SK-N-SH (cell line): ENCODE measurements at regions not wholly inside any gene's neighbourhood (a gene's known extent, or its start where the extent isn't known, plus 50 kb on each side); places are given as distances from the start of the nearest gene placed in this dataset.
"Not testable (repeated sequence)": the region's sequence is repeated elsewhere in the genome, so short reads cannot be mapped to it uniquely, and the experiment has no call there.

Source experiments
- CTCF ChIA-PET: fragments of 300-600, 350-600 bp; formaldehyde crosslinking; extraction: SDS; loops from one replicate; lab custom pipeline; 2021; lab: Yijun Ruan, JAX
- POLR2A ChIA-PET: fragments of 350-600 bp; sonication (Branson Sonifier 250); formaldehyde crosslinking; extraction: SDS; loops from one replicate; lab custom pipeline; 2020; ENCODE audit warnings: antibody characterized with exemption, inconsistent platforms; lab: Yijun Ruan, JAX
- DNase-seq: peaks from one replicate; pipeline ENCODE4 v3.0.0; 2012
- H2AFZ ChIP-seq: fragments of 200-600 bp; sonication (generic); 2 replicates; pipeline ENCODE4 v1.8.1; 2016; ENCODE audit warnings: antibody characterized with exemption, mild to moderate bottlenecking, low read depth
- H3F3A ChIP-seq: fragments of 200-600 bp; sonication (generic); replicated peaks from 2 replicates; pipeline ENCODE3; 2016; ENCODE audit warnings: antibody characterized with exemption, mild to moderate bottlenecking; ENCODE audit not compliant: insufficient read depth
- H3K27ac ChIP-seq, 2 experiments: fragments of 200-500 bp in 1 of 2; fragments of 200-600 bp in 1 of 2; sonication (Bioruptor generic) in 1 of 2; sonication (generic), shearing (Covaris generic) in 1 of 2; 2 replicates each; pipeline versions ENCODE4 v1.5.1 to v1.6.1; 2014 to 2016; ENCODE audit warnings: low read depth in 2 of 2, inconsistent platforms in 1 of 2, low read length in 1 of 2, mild to moderate bottlenecking in 1 of 2, mixed read lengths in 1 of 2
- H3K27me3 ChIP-seq: fragments of 200-600 bp; sonication (generic), shearing (Covaris generic); 2 replicates; pipeline ENCODE4 v1.6.1; 2016; ENCODE audit warnings: mixed run types; ENCODE audit not compliant: insufficient read depth
- H3K36me3 ChIP-seq, 2 experiments: fragments of 200-500 bp in 1 of 2; fragments of 200-600 bp in 1 of 2; sonication (Bioruptor generic) in 1 of 2; sonication (generic) in 1 of 2; replicated peaks in 1 of 2; 2 replicates each; pipeline versions ENCODE3 to v1.5.1; 2014 to 2016; ENCODE audit warnings: low read length in 1 of 2, mild to moderate bottlenecking in 1 of 2; ENCODE audit not compliant: insufficient read depth in 2 of 2, control insufficient read depth in 1 of 2
- H3K4me1 ChIP-seq, 2 experiments: fragments of 200-500 bp in 1 of 2; fragments of 200-600 bp in 1 of 2; sonication (Bioruptor generic) in 1 of 2; sonication (generic), shearing (Covaris generic) in 1 of 2; 2 replicates each; pipeline versions ENCODE4 v1.5.1 to v1.6.1; 2014 to 2016; ENCODE audit warnings: low read depth in 1 of 2, low read length in 1 of 2, mixed run types in 1 of 2; ENCODE audit not compliant: insufficient read depth in 2 of 2, control insufficient read depth in 1 of 2
- H3K4me2 ChIP-seq: fragments of 200-600 bp; sonication (generic), shearing (Covaris generic); 2 replicates; pipeline ENCODE4 v1.6.1; 2017; ENCODE audit warnings: mixed run types
- H3K4me3 ChIP-seq, 2 experiments: fragments of 200-500 bp in 1 of 2; fragments of 200-600 bp in 1 of 2; sonication (Bioruptor generic) in 1 of 2; sonication (generic), shearing (Covaris generic) in 1 of 2; 2 replicates each; pipeline versions ENCODE4 v1.5.1 to v1.8.1; 2014 to 2016; ENCODE audit warnings: low read depth in 2 of 2, inconsistent platforms in 1 of 2, low read length in 1 of 2, mild to moderate bottlenecking in 1 of 2, mixed read lengths in 1 of 2, moderate library complexity in 1 of 2
- H3K79me2 ChIP-seq: fragments of 200-600 bp; sonication (generic); 2 replicates; pipeline ENCODE4 v1.8.1; 2017; ENCODE audit warnings: mild to moderate bottlenecking; ENCODE audit not compliant: insufficient read depth
- H3K9ac ChIP-seq: fragments of 200-600 bp; sonication (generic); 2 replicates; pipeline ENCODE4 v1.6.1; 2017; ENCODE audit warnings: mixed run types
- H3K9me2 ChIP-seq: fragments of 200-600 bp; sonication (generic); 2 replicates; pipeline ENCODE4 v1.6.1; 2017; ENCODE audit warnings: mixed run types
- H3K9me3 ChIP-seq: fragments of 200-600 bp; sonication (generic); 2 replicates; pipeline ENCODE4 v1.6.1; 2017; ENCODE audit warnings: mixed run types, mild to moderate bottlenecking, moderate library complexity
- H4K20me1 ChIP-seq: fragments of 200-600 bp; sonication (generic); 2 replicates; pipeline ENCODE4 v1.6.1; 2017; ENCODE audit warnings: mild to moderate bottlenecking, mixed run types; ENCODE audit not compliant: insufficient read depth
- CHD2 ChIP-seq: fragments of 150-350 bp; IDR thresholded peaks from 2 replicates; pipeline ENCODE4 v1.6.1; 2018; ENCODE audit warnings: low read length; ENCODE audit not compliant: partially characterized antibody
- EZH2phosphoT487 ChIP-seq: fragments of 200-600 bp; sonication (generic); IDR thresholded peaks from 2 replicates; pipeline ENCODE4 v1.6.1; 2017; ENCODE audit warnings: low read depth, mixed run types, mild to moderate bottlenecking, antibody characterized with exemption, moderate library complexity, borderline replicate concordance
- FOSL2 ChIP-seq: IDR thresholded peaks from 2 replicates; pipeline ENCODE4 v1.4.0; 2012; ENCODE audit warnings: low read depth, mild to moderate bottlenecking, moderate library complexity, borderline replicate concordance
- FOXJ3 ChIP-seq: sonication (generic); formaldehyde crosslinking; IDR thresholded peaks from 2 replicates; pipeline ENCODE4 v1.5.1; 2020; ENCODE audit warnings: mild to moderate bottlenecking, missing genetic modification reagents
- JUND ChIP-seq: IDR thresholded peaks from 2 replicates; pipeline ENCODE4 v1.4.0; 2012
- NFIC ChIP-seq: IDR thresholded peaks from 2 replicates; pipeline ENCODE4 v1.4.0; 2012; ENCODE audit warnings: borderline replicate concordance
- POLR2AphosphoS5 ChIP-seq: IDR thresholded peaks from 2 replicates; pipeline ENCODE4 v1.6.1; 2012; ENCODE audit warnings: low read depth, low read length
- RCOR1 ChIP-seq: fragments of 150-350 bp; IDR thresholded peaks from 2 replicates; pipeline ENCODE4 v1.6.1; 2017; ENCODE audit warnings: antibody characterized with exemption, low read length
- RFX5 ChIP-seq: IDR thresholded peaks from 2 replicates; pipeline ENCODE4 v1.6.1; 2012; ENCODE audit warnings: mild to moderate bottlenecking, improper control_type of control experiment, low read length
- TCF12 ChIP-seq: IDR thresholded peaks from 2 replicates; pipeline ENCODE4 v1.4.0; 2012
- TEAD4 ChIP-seq: IDR thresholded peaks from 2 replicates; pipeline ENCODE4 v1.4.0; 2012; ENCODE audit warnings: mild to moderate bottlenecking, borderline replicate concordance; ENCODE audit not compliant: insufficient read depth
- WGBS: methylation state at CpG from one replicate; pipeline ENCODE4 v1.1.6; 2017; ENCODE audit warnings: low lambda C conversion rate; 5-methylcytosine and 5-hydroxymethylcytosine counted together
- TF ChIP-seq, protein P1 (sequence below): IDR thresholded peaks from 2 replicates; pipeline ENCODE4; 2012

DNA sequence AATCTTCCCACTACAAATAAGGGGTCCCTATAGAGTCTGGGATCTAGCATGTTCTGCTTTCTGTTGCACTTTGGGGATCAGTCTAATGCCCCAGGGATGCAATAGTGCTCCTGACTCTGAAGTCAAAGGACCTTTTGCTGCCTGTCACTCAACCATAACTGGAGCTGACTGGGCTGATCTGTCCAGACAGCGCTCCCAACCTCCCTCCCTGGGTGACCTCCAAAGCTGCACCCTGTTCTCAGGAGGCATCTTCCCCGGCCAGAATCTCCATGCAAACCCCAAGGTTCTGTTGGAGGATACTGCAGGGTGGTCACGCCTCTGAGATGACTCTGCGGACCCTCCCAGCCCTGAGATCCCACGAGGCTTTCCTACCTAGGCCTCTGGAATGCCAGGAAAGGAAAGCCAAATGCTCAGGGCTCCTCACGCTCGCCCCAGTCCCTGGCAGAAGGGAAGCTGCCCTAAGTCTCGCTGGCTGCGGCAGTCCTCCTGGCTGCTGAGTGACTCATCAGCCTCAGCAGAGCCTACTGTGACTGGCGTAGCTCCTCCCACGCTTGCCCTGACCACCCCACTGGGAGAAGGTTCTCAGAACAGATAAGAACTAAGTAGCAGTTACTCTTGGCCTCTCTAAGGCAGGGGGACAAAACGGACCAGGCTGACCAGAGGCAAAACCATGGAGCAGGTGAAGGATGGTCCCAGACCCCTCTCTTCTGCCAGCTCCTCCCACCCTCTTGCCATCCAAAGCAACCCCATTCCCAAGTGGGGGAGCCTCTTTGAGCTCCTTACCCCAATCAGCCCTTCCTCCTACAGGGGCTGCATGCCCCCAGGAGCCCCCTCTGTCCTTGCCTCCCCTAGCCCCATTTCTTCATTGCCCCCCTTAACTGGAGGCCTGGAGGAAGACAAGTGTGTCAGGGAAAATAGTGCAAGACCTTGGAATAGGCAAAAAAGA is 124.1 kb upstream of the TNRC6C start:
- H3K9me2 ChIP-seq, result no peaks in the 10 kb centered on the region
- H4K20me1 ChIP-seq, result no peaks in the 10 kb centered on the region
- peaks cover 32% of the 10 kb centered on the region in 2 experiments; a peak in 3 of 4 replicates for H3K4me1 ChIP-seq
- TF ChIP-seq CHD2 (no peak), RCOR1 (no peak), POLR2AphosphoS5 (0 out of 2 replicates have a peak, but pooled peaks have one; percentile 21), JUND (peak; percentile 78; the same call in 1 of the 2 replicates), FOSL2 (peak; percentile 95), EZH2phosphoT487 (no peak), TEAD4 (no peak), FOXJ3 (no peak), TCF12 (peak; percentile 23; the same call in 1 of the 2 replicates)
- TF ChIP-seq, protein P1, sequence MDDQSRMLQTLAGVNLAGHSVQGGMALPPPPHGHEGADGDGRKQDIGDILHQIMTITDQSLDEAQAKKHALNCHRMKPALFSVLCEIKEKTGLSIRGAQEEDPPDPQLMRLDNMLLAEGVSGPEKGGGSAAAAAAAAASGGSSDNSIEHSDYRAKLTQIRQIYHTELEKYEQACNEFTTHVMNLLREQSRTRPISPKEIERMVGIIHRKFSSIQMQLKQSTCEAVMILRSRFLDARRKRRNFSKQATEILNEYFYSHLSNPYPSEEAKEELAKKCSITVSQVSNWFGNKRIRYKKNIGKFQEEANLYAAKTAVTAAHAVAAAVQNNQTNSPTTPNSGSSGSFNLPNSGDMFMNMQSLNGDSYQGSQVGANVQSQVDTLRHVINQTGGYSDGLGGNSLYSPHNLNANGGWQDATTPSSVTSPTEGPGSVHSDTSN, result peak; percentile 5; the same call in 1 of the 2 replicates
- no peaks in the 10 kb centered on the region for H3K27me3 ChIP-seq
- CTCF ChIA-PET, result interaction anchor here (0.8 to 1.2 kb wide), 3 partner anchors 47 to 179 kb away, joined by 3 to 5 read pairs (median 3); no protein-coding TSS in a partner anchor
- DNase-seq, result peak; percentile 59
- peak overlapping the region; percentile 84; the same call in 1 of the 2 replicates for H2AFZ ChIP-seq
- H3K9ac ChIP-seq, result no peak overlapping the region
- H3F3A ChIP-seq, result peaks cover 6% of the 10 kb centered on the region
- no peaks in the 10 kb centered on the region for H3K79me2 ChIP-seq
- H3K4me2 ChIP-seq, result peak overlapping the region; percentile 76
- no peak overlapping the region; a peak in 1 of 4 replicates for H3K27ac ChIP-seq
- H3K9me3 ChIP-seq, result no peaks in the 10 kb centered on the region
- WGBS, result 22% methylated on average over 9 of the region's 12 CpGs
- POLR2A ChIA-PET, result no interaction called here
- H3K36me3 ChIP-seq, result no peaks in the 10 kb centered on the region
- H3K4me3 ChIP-seq, result 0 out of 4 replicates have a peak overlapping the region, but pooled peaks of 1 of the 2 experiments have one; percentile 5

- ChIA-PET CTCF (interaction anchor here (1.1 to 1.4 kb wide), 2 partner anchors 12 to 177 kb away, joined by 3 to 5 read pairs; no protein-coding TSS in a partner anchor), POLR2A (no interaction called here)
- Histone ChIP-seq H4K20me1 (no peaks in the 10 kb centered on the region), H3K27ac (no peak overlapping the region), H3K4me2 (no peak overlapping the region), H2AFZ (no peak overlapping the region), H3K4me1 (peaks cover 10 to 11% of the 10 kb centered on the region in 2 experiments; a peak in 3 of 4 replicates), H3K4me3 (no peak overlapping the region), H3K36me3 (no peaks in the 10 kb centered on the region), H3K79me2 (no peaks in the 10 kb centered on the region), H3K9me2 (no peaks in the 10 kb centered on the region), H3K9ac (no peak overlapping the region), H3K9me3 (no peaks in the 10 kb centered on the region), H3F3A (no peaks in the 10 kb centered on the region), H3K27me3 (no peaks in the 10 kb centered on the region)
- TF ChIP-seq FOSL2, result peak; percentile 54; the same call in 1 of the 2 replicates
- TF ChIP-seq NFIC, result peak; percentile 51; the same call in 1 of the 2 replicates
- no peak for TF ChIP-seq RFX5
- TF ChIP-seq TCF12, result peak; percentile 51
- peak; percentile 23; the same call in 1 of the 2 replicates for TF ChIP-seq JUND
- 80% methylated on average over 3 of the region's 3 CpGs for WGBS
- DNase-seq, result no peak
Measured at GRCh38 chr17:77836557-77837041, 121.9 kb upstream of the TNRC6C start.

GRCh38 chr17:77837072-77837471 is 121.4 kb upstream of the TNRC6C start:
- H3K9me3 ChIP-seq, POLR2A ChIA-PET, DNase-seq, H3K27ac ChIP-seq, H3K9ac ChIP-seq, H3K9me2 ChIP-seq, H4K20me1 ChIP-seq, H3K4me3 ChIP-seq, H3K27me3 ChIP-seq, H3K36me3 ChIP-seq, H2AFZ ChIP-seq, H3K4me2 ChIP-seq, H3K79me2 ChIP-seq, H3F3A ChIP-seq: not testable (repeated sequence)
- WGBS, result 89% methylated on average over 5 of the region's 5 CpGs
- H3K4me1 ChIP-seq, result peaks cover 7 to 11% of the 10 kb centered on the region in 2 experiments; a peak in 3 of 4 replicates
- CTCF ChIA-PET, result interaction anchor here (1.1 to 1.4 kb wide), 2 partner anchors 12 to 176 kb away, joined by 3 to 5 read pairs; no protein-coding TSS in a partner anchor
